ENCODE measurements at regions not wholly inside any gene's neighbourhood (a gene's known extent, or its start where the extent isn't known, plus 50 kb on each side); places are given as distances from the start of the nearest gene placed in this dataset.
"Not testable (repeated sequence)": the region's sequence is repeated elsewhere in the genome, so short reads cannot be mapped to it uniquely, and the experiment has no call there.

- H3K36me3 ChIP-seq; H3K4me3 ChIP-seq; intact Hi-C loops (cut with DNase I); H3K4me1 ChIP-seq (replicated peaks); H3K27me3 ChIP-seq (replicated peaks; ENCODE audit: insufficient read depth); DNase-seq (ENCODE audit: low spot score); H3K27ac ChIP-seq; H3K9me3 ChIP-seq: not testable (repeated sequence)
- no CpG with 5 or more reads among the region's 8 CpGs for WGBS
These were observed 149.1 kb upstream of the POTEB2 start for GRCh38 chr15:21015171-21015570.

- H3K4me1 ChIP-seq (replicated peaks); intact Hi-C loops (cut with DNase I); H3K9me3 ChIP-seq; H3K4me3 ChIP-seq; DNase-seq (ENCODE audit: low spot score); H3K27me3 ChIP-seq (replicated peaks; ENCODE audit: insufficient read depth); H3K36me3 ChIP-seq; H3K27ac ChIP-seq: not testable (repeated sequence)
- WGBS: no CpG with 5 or more reads among the region's 9 CpGs
These were observed 147.2 kb upstream of the POTEB2 start for GRCh38 chr15:21013308-21013707.

GRCh38 chr15:21009651-21010050 is 143.5 kb upstream of the POTEB2 start:
- H3K4me3 ChIP-seq; H3K27me3 ChIP-seq (replicated peaks; ENCODE audit: insufficient read depth); DNase-seq (ENCODE audit: low spot score): not testable (repeated sequence)

GRCh38 chr15:21003459-21003858 is 137.3 kb upstream of the POTEB2 start:
- H3K4me1 ChIP-seq (replicated peaks); H3K27me3 ChIP-seq (replicated peaks; ENCODE audit: insufficient read depth); intact Hi-C loops (cut with DNase I); H3K27ac ChIP-seq; H3K9me3 ChIP-seq; DNase-seq (ENCODE audit: low spot score); H3K36me3 ChIP-seq; H3K4me3 ChIP-seq: not testable (repeated sequence)
- WGBS: no CpG with 5 or more reads among the region's 1 CpG

More at GRCh38 chr15:21009651-21010050, 143.5 kb upstream of the POTEB2 start:
- intact Hi-C loops (cut with DNase I); H3K27ac ChIP-seq; H3K36me3 ChIP-seq; H3K9me3 ChIP-seq; H3K4me1 ChIP-seq (replicated peaks): not testable (repeated sequence)
- no CpG with 5 or more reads among the region's 7 CpGs for WGBS

GRCh38 chr15:21001950-21002349 is 135.8 kb upstream of the POTEB2 start:
- H3K4me3 ChIP-seq; H3K27me3 ChIP-seq (replicated peaks; ENCODE audit: insufficient read depth); H3K36me3 ChIP-seq; H3K27ac ChIP-seq; DNase-seq (ENCODE audit: low spot score); H3K9me3 ChIP-seq; H3K4me1 ChIP-seq (replicated peaks); intact Hi-C loops (cut with DNase I): not testable (repeated sequence)
- WGBS: 25% methylated on average over 1 of the region's 1 CpG

- H3K36me3 ChIP-seq; H3K4me3 ChIP-seq; H3K9me3 ChIP-seq; H3K27me3 ChIP-seq (replicated peaks; ENCODE audit: insufficient read depth); H3K4me1 ChIP-seq (replicated peaks); H3K27ac ChIP-seq; intact Hi-C loops (cut with DNase I); DNase-seq (ENCODE audit: low spot score): not testable (repeated sequence)
These were observed 125.6 kb upstream of the POTEB2 start for GRCh38 chr15:20991691-20992090.

GRCh38 chr15:20991253-20991652 is 125.1 kb upstream of the POTEB2 start:
- H3K4me3 ChIP-seq; H3K9me3 ChIP-seq; DNase-seq (ENCODE audit: low spot score); H3K27me3 ChIP-seq (replicated peaks; ENCODE audit: insufficient read depth); H3K27ac ChIP-seq; intact Hi-C loops (cut with DNase I); H3K36me3 ChIP-seq; H3K4me1 ChIP-seq (replicated peaks): not testable (repeated sequence)
- 40% methylated on average over 1 of the region's 3 CpGs for WGBS

GRCh38 chr15:20986775-20987174 is 120.7 kb upstream of the POTEB2 start:
- H3K9me3 ChIP-seq; DNase-seq (ENCODE audit: low spot score); H3K36me3 ChIP-seq; H3K27ac ChIP-seq; intact Hi-C loops (cut with DNase I); H3K4me3 ChIP-seq; H3K27me3 ChIP-seq (replicated peaks; ENCODE audit: insufficient read depth); H3K4me1 ChIP-seq (replicated peaks): not testable (repeated sequence)
- WGBS: 92% methylated on average over 5 of the region's 5 CpGs

- H3K27ac ChIP-seq; DNase-seq (ENCODE audit: low spot score); H3K27me3 ChIP-seq (replicated peaks; ENCODE audit: insufficient read depth); H3K4me3 ChIP-seq; intact Hi-C loops (cut with DNase I); H3K4me1 ChIP-seq (replicated peaks); H3K36me3 ChIP-seq; H3K9me3 ChIP-seq: not testable (repeated sequence)
- no CpG with 5 or more reads among the region's 1 CpG for WGBS
These were observed 111.9 kb upstream of the POTEB2 start for GRCh38 chr15:20978057-20978456.

- no CpG with 5 or more reads among the region's 4 CpGs for WGBS
- H3K4me1 ChIP-seq (replicated peaks); H3K27ac ChIP-seq; intact Hi-C loops (cut with DNase I); H3K27me3 ChIP-seq (replicated peaks; ENCODE audit: insufficient read depth); H3K4me3 ChIP-seq; H3K9me3 ChIP-seq; DNase-seq (ENCODE audit: low spot score); H3K36me3 ChIP-seq: not testable (repeated sequence)
These were observed 106.6 kb upstream of the POTEB2 start for GRCh38 chr15:20972762-20973161.

- H3K4me1 ChIP-seq (replicated peaks); H3K27me3 ChIP-seq (replicated peaks; ENCODE audit: insufficient read depth); H3K4me3 ChIP-seq; DNase-seq (ENCODE audit: low spot score); H3K27ac ChIP-seq; H3K36me3 ChIP-seq; intact Hi-C loops (cut with DNase I); H3K9me3 ChIP-seq: not testable (repeated sequence)
- 20% methylated on average over 1 of the region's 2 CpGs for WGBS
These were observed 93.2 kb upstream of the POTEB2 start for GRCh38 chr15:20959299-20959698.

- intact Hi-C loops (cut with DNase I): not testable (repeated sequence)
- no CpG with 5 or more reads among the region's 2 CpGs for WGBS
These were observed 63.2 kb upstream of the POTEB2 start for GRCh38 chr15:20929322-20929721.

More at GRCh38 chr15:20929322-20929721, 63.2 kb upstream of the POTEB2 start:
- H3K27ac ChIP-seq; H3K9me3 ChIP-seq; H3K4me1 ChIP-seq (replicated peaks); H3K27me3 ChIP-seq (replicated peaks; ENCODE audit: insufficient read depth); H3K36me3 ChIP-seq; DNase-seq (ENCODE audit: low spot score); H3K4me3 ChIP-seq: not testable (repeated sequence)
